KBM-7 (cell line): ENCODE measurements at regions not wholly inside any gene's neighbourhood (a gene's known extent, or its start where the extent isn't known, plus 50 kb on each side); places are given as distances from the start of the nearest gene placed in this dataset.

ENCODE experiments used
- DNase-seq: peaks from one replicate; pipeline ENCODE4 v3.0.0-alpha.2; 2015
- in situ Hi-C: fragments of 300-500 bp; cut with MboI; formaldehyde crosslinking; loops from 2 replicates; pipeline ENCODE4 v1.14.3; 2020; ENCODE audit warnings: low sequenced_read_pairs, low pct_unique_long_range_greater_than_20kb, mixed read lengths

DNA sequence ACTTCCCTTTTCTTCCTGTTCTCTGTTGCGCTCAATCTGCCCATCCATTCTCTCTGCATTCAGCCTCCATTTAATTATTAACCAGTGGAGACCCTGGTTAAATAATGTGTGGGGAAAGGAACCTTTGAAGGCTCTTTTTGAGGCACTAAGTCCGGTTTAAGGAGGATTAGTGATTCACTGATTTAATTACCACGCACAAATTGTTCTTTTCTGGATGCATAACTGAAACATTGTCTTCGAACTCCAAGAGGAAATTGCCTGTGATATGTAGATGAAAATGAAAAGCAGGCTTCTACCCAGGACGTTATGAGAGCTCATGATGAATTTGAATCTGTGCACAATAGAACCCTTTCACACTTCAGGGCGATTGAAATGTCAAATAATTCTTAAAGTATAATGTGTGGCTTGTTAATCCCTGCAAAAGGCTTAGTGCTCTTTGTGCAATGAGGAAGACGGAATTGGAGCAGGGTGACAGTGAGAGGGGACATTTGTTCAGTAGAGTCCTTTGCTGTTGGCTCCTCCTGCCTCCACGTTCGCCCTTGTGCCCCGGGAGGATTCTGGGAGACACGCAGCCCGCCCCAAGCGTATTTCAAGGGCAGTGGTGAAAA lies 51.1 kb upstream of the ZNF236 start:
- no peak for DNase-seq
- in situ Hi-C loops, result no loop called here

DNA sequence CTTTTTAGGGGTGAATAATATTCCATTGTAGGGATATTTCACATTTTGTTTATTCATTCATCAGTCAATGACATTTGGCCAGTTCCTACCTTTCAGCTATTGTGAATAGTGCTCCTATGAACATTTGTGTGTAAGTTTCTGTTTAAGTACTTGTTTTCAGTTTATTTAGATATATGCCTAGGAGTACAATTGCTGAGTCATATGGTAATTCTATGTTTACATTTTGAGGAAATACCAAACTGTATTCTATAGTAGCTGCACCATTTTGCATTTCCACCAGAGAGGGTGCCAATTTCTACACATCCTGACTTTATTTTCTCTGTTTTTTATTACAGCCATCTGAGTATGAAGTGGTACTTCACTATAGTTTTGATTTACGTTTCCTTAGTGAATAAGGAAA lies 54.4 kb upstream of the ZNF236 start:
- in situ Hi-C loops, result no loop called here
- DNase-seq, result no peak

DNA sequence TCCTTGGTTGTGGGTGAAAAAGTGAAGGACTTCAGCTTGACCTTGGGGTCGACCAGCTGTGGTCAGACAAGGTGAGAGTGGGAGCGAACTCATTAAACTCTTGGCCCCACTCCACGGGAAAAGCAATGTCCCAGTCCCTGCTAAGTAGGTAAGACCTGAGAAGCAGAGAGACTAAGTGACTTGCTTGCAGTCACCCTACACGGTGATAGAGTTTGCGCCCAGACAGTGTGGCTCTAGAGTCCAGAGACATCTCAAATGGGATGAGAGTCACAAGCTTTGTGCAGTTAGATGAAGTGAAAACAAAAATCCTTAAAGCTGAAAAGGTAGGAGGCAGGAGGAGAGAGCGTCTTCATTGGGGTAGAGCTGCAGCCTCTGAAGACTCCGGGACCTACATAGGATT lies 55.9 kb upstream of the ZNF236 start:
- DNase-seq, result no peak
- in situ Hi-C loops, result no loop called here

DNA sequence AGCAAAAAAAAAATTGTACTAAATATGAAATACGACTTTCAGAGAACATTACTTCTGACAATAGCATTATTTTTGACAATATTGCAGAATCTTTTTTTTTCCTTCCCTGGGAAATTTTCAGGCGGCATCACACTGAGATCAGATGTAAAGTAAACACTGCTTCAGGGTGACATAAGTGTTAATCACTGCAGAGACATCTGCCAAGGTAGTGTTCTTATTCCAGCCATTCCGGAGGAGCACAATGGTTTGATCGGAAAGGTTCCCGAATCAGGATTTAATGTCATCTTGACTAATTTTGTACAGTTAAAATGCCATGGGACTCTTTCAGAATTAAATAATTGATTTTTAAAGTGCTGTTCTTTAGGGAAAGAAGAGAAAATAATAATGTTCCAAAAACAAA lies 56.7 kb upstream of the ZNF236 start:
- in situ Hi-C loops, result no loop called here

DNA sequence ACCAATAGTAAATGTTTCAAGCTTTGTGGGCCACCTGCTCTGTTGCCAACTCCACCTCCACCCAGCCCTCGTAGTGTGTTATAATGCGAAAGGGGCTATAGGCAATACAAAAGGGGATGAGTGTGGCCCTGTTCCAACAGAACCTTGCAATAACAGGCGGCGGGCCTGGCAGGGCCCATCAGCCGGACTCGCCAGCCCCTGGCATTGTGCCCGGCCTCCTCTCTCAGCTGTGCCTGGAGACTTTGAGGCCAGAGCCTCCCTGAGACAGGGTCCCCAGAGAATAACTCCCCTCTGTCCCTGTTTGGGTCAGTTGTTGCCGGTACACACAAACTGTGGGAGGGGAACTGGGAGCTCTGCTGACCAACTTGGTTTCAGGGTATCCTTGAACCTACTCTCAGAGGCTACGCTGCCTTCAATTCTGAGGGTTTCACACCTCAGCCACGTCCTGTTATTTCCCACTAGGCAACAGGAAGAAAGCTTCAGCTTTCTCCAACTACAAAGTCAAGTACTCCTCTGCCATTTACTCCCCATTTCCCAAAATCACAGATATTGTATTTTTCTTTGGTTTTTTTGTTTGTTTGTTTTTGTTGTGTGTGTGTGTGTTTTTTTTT lies 58.0 kb upstream of the ZNF236 start:
- no peak for DNase-seq
- in situ Hi-C loops, result no loop called here

More for the DNA sequence above, 56.7 kb upstream of the ZNF236 start:
- no peak for DNase-seq

DNA sequence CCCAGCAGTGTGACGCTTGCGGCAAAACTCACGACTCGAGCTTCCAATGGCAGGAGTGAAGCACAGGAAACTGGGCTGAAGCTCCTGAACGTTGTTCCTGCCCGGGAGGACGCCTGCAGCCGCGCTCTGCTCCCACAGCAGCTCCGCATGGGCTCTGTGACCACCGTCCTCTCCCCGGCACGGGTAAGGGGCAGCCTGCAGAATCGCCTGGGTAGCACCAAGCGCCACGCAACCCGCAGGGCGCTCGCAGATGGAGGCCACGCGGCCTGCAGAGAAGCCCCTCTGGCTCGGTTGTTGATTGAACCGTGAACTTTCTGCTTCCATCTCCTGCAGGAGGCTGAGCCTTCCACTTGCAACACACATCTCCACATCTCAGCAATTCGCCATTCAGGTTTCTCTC lies 63.3 kb upstream of the ZNF236 start:
- in situ Hi-C loops, result no loop called here
- no peak for DNase-seq

DNA sequence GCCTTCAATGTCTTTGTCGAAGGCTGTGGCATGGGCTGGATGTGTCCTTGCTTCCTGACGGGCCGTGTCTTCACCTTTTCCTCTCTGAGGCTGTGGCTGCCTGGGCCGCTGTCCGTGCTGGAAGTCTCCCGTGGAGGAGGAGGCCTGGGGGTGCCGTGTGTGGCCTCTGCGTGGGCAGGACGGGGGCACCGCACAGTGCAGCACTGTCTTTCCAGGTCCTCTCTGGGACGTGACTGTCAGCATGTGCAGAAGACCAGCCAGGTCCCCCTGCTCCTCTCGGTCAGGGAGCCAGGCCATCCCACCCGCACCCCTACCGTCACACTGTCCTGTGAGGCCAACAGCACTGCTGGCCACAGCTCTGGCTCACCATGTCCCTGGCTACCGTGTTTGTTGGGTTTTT lies 64.4 kb upstream of the ZNF236 start:
- DNase-seq, result no peak
- in situ Hi-C loops, result no loop called here

DNA sequence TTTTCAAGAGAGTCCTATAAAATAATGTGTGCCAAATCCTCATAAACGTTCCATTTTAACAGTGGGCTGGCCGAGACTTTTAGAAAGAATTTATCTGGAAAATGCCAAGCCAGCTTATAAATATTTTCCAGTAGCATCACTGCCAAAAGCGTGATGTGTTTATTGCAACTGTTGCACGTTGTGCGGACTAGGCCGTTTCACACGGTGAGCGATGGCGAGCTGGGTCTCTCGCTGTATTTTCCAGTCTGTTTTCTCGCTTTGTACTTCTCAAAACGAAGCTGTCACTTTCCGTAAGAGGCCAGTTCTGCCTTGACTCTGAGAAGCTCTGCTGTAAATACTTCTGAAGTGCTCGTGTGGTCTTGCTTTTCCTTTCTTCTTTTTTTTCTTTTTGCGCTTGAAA lies 65.0 kb upstream of the ZNF236 start:
- in situ Hi-C loops, result no loop called here

DNA sequence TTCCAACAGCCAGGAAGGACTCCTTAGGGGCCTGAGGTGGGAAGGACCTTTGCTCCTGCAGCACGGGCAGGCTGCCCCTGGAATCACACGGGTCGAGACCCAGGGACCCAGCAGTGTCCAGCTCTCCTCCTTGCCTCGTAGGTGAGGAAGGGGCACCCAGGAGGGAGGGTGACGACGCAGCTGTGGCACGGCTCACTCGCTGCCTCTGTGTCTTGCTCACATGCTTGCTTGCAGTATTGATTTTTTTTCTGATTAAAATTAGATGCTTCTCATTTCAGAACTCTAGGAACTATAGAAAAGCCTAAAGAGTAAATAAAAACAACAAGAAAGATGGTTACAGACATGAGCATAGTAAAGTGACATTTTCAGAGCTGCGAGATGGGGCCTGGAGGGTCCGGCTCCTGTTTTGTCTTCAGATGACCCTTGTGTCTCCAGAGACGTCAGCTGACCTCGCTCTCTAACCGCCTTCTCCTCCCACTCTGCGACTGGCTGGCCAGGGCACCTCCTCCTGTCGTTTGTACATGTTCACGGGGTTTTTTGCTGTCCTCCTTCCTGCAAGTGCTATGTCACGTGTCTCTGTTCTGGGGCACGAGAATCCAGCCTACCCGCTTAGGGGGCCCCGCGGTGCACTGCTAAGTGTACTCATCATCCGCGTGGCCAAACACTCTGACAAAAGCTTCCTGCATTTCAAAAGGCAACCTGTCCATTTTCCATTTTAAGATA lies 65.7 kb upstream of the ZNF236 start:
- in situ Hi-C loops, result no loop called here

More for the DNA sequence above, 65.0 kb upstream of the ZNF236 start:
- DNase-seq, result no peak

DNA sequence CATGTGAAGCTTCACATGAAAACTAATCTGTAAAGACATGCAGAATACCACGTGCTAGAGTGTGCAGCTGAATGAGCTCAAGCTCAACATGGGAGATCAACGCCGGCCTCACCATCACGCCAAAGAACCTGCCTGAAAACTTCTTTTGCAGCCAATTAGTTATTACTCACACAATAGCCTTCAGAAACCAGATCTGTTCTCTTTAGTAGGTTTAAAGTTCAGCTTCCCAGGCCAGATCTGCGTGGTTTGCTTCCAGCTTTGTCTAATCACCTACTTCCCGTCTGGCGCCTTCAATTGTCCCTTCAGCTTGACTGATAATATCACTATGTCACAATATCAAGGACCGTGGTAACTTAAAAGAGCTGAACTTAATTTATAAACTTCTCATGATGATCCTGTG lies 68.0 kb upstream of the ZNF236 start:
- in situ Hi-C loops, result no loop called here
- peak; percentile 9 for DNase-seq

More for the DNA sequence above, 65.7 kb upstream of the ZNF236 start:
- DNase-seq, result no peak

DNA sequence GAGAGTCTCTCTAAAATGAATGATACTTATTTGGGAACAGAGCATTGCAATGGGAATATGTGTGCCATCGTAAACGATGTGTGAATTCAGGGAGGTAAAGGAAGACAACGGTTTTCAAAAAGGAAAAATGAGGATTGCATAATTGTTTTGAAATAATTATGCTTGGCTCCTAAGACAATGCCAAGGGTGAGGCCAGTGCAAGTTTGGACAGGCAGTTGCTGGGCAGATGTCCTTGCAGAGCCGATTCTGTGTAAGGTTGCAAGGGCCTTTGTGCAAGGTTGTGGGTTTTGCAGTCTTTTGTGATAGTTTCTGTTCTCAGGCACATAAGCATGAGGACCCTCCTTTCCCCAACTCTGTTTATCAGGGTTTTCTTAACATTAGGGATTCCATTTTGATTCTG lies 70.0 kb upstream of the ZNF236 start:
- in situ Hi-C loops, result no loop called here
- no peak for DNase-seq

DNA sequence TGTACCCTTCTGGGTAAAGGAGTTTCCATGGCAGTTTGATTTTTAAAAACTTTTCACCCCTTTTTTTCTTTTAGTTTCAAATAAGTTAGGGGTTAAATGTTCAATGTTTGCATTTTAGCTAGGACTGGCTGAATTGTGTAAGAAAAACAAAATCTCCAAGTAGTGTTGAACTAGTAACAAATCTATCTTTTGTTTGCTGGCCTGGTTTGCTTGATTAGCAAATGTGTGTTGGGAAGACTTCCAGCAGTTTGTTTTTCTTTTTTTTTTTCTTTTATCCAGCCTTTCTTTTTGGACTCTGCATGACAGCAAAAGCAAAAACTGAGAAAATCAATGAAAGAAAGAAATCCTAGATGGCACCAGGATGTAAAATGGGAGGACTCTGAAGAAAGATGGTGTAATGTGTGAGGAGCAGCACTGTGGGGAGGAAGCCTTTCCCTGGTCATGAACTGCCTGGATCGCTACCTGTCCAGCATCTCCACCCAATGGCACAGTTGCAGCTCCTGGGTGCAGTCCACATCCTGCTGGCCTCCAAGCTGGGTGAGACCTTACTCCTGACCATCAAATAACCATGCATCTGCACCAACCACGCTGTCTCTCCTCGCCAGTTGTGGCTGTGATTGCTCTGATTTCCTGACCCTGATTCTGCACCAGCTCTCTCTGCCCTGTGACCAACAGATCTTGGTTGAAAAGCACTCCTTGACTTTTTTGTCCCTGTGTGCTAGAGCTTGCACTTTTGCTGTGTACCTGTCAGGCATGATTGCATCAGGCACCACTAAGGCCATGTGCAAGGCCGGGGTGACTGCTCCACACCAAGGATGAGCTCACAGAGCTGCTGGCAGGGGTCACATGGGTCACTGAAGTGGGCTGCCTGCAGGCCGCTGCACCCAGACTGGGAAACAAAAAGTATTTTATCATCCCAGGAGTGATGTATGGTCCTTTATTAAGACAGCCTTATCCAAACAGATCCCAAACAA lies 71.2 kb upstream of the ZNF236 start:
- DNase-seq, result no peak
- in situ Hi-C loops, result no loop called here

DNA sequence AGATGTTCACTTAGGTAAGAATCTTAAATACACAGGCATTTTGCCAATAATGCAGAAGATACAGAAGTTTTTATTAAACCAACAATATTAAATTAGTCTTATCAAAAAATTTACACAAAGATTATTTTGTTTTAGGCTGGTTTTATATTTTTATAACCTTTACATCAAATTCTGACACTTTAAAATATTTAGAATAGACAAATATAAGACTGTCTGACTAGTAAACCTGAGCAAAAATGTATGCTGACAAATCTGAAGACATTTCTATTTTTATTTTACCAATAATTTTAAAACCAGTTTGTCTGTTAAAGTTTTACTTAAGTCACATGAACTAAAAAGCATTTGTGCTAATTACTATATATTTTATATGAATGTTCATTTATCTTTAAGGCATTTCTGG lies 72.1 kb upstream of the ZNF236 start:
- in situ Hi-C loops, result no loop called here

DNA sequence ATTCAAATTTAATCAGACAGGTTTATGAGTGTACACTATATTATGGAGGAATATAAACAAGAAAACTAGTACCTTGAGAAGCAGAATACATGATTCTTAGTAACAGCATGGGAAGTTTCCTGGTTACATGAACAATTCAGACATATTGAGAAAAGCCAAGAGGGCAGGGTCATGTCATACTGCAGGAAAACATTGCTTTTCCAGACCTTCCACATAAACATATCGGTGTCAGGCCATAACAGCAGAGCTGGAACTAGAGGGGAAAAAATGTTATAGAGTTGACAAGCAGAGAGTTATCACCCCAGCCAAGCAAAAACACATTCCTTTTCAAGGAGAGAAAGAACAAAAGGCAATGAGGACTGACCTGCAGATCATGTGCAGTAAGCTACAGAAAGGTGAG lies 74.7 kb upstream of the ZNF236 start:
- DNase-seq, result no peak
- in situ Hi-C loops, result no loop called here

More for the DNA sequence above, 72.1 kb upstream of the ZNF236 start:
- DNase-seq, result no peak

DNA sequence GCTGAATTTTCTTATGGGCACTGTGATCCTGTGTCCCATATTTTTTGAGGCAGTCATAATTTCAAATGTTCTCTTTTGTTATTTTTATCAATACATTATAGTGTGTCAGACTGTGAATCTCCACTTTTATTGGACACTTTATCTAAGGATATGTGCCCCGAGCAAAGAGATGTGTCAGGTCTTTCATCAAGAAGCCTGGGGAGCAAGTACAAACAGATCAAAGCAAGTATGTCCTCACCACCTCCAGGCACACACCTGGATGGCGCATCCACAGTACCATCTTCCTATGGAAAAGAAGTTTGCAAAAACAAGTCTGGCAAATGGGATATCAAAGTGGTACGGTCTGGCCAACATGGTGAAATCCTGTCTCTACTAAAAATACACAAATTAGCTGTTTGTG lies 81.0 kb upstream of the ZNF236 start:
- no peak for DNase-seq
- in situ Hi-C loops, result no loop called here

DNA sequence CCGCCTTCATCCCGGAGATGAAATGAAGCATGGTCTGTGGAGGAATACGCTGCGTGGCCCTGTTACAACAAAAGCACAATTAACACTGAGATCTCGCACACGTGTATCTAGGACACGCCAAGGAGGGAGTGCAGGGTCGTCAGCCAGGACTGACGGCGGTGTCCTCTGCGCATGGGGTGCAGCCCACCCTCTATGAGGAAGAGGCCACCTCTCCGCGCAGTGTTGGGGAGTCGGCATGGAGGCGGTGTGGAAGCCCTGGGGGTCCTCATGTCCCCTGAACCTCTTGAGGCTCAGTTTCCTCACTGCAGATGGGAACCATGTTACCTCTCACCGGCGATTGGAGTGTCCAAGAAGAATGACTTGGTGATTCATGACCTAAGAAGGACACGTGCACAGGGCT lies 86.0 kb upstream of the ZNF236 start:
- no peak for DNase-seq
- in situ Hi-C loops, result no loop called here

DNA sequence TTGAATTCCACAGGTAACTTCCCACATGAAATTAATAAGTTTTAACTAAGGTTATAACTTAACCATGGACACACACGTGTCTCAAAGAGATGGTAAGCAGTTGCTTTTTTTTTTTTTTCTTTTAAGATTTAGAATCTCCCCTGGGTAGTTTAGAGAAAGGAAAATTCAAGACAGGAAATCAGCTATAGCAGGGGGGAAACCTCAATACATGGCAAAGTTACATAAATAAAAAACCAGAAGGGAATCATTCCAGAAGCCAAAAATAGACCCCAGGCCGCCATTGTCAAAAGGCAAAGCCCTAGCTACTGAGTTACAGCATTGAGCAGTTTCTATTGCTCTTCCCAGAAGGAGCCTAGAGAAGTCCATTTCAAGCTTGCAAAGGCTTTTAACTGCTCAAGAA lies 91.5 kb upstream of the ZNF236 start:
- in situ Hi-C loops, result no loop called here
- DNase-seq, result no peak

DNA sequence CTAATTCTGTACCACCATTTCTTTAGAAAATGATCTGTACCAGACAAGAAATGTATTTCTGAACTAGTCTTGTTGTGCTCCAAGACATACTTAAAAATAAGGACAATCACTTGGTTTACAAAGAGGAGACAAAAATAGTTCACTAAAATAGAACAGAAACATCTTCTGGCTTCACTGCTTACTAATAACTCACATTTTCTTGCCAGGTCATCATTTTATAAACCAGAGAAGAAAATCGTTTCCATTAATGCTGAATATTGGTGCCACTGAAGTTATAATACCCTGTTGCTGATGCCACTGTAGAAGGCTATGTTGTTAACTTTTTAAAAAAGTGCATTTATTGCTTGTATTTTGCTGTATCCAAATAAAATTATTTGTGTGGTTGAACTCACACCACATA lies 94.8 kb upstream of the ZNF236 start:
- DNase-seq, result no peak
- in situ Hi-C loops, result no loop called here

DNA sequence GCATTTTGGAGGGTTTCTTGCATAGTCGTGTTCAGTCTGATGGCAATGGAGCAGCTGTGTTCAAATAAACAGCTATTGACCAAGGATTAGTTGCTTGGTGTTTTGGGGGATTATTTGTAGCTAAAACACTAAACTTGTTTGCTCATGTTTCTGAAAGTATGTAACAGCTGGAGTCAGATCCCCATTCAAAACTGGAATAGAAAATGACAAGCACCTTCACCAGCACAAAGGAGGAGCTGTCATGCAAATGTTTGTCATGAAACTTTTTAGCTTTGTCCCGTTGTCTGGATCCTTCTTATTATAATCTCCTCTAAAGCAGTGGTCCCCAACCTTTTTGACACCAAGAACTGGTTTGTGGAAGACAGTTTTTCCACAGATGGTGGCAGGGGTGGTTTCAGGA lies 96.9 kb upstream of the ZNF236 start:
- no peak for DNase-seq
- in situ Hi-C loops, result no loop called here
